Endothelial cell of umbilical vein (primary cell): ENCODE measurements at regions not wholly inside any gene's neighbourhood (a gene's known extent, or its start where the extent isn't known, plus 50 kb on each side); places are given as distances from the start of the nearest gene placed in this dataset.

Experiments used
- BruUV-seq: library from RNA; stranded (reverse); fragments of 400-500 nt; replicated peaks from 2 replicates; lab custom pipeline; 2021; lab: Mats Ljungman, UMichigan
- CTCF ChIA-PET: fragments of 300-600, 350-600 bp; sonication (Branson Sonifier 250); formaldehyde crosslinking; loops from one replicate; lab custom pipeline; 2021; ENCODE audit warnings: antibody characterized with exemption, inconsistent platforms; lab: Charles Lee
- POLR2A ChIA-PET: fragments of 300-600, 350-600 bp; sonication (Branson Sonifier 250); formaldehyde crosslinking; loops from one replicate; lab custom pipeline; 2021; ENCODE audit warnings: antibody characterized with exemption, inconsistent platforms; lab: Charles Lee
- DNase-seq: peaks from one replicate; pipeline ENCODE4 v3.0.0-alpha.2; 2011; ENCODE audit warnings: low read depth, low spot score
- FAIRE-seq: peaks from 2 replicates; lab custom pipeline; 2011; peaks lifted over from hg19 to GRCh38; lab: Jason Lieb, UNC
- H2AFZ ChIP-seq: 2 replicates; pipeline ENCODE4 v1.6.0; 2012; ENCODE audit warnings: low read depth, low read length, control low read depth, inconsistent platforms
- H3K27ac ChIP-seq: 2 replicates; pipeline ENCODE4 v1.5.1; 2011; ENCODE audit warnings: low read depth, mild to moderate bottlenecking, control low read depth, low read length, moderate library complexity; ENCODE audit not compliant: insufficient read depth
- H3K27me3 ChIP-seq, 2 experiments: 2 replicates each; pipeline versions ENCODE4 v1.6.0 to v1.6.1; 2011; ENCODE audit warnings: low read length in 2 of 2, mixed read lengths in 1 of 2; ENCODE audit not compliant: control insufficient read depth in 2 of 2, insufficient read depth in 2 of 2
- H3K36me3 ChIP-seq, 2 experiments: 2 replicates in 1 of 2; 3 replicates in 1 of 2; pipeline ENCODE4 v1.5.1; 2011; ENCODE audit warnings: low read length in 2 of 2, mild to moderate bottlenecking in 1 of 2, moderate library complexity in 1 of 2; ENCODE audit not compliant: control insufficient read depth in 2 of 2, insufficient read depth in 2 of 2; ENCODE audit errors: extremely low read depth in 1 of 2
- H3K4me1 ChIP-seq: 3 replicates; pipeline ENCODE4 v1.5.1; 2011; ENCODE audit warnings: mild to moderate bottlenecking, low read length; ENCODE audit not compliant: control insufficient read depth, insufficient read depth; ENCODE audit errors: extremely low read depth
- H3K4me2 ChIP-seq: 2 replicates; pipeline ENCODE4 v1.6.1; 2011; ENCODE audit warnings: low read length, control low read depth, mixed read lengths; ENCODE audit not compliant: insufficient read depth
- H3K4me3 ChIP-seq, 3 experiments: fragments of 200-600 bp in 1 of 3; sonication (generic), shearing (Covaris generic) in 1 of 3; replicated peaks in 1 of 3; 2 replicates each; pipeline ENCODE4 v1.5.1; 2011 to 2016; ENCODE audit warnings: control low read depth in 3 of 3, low read length in 3 of 3, mild to moderate bottlenecking in 2 of 3, inconsistent platforms in 1 of 3, low read depth in 1 of 3, moderate library complexity in 1 of 3; ENCODE audit not compliant: insufficient read depth in 1 of 3
- H3K79me2 ChIP-seq: 2 replicates; pipeline ENCODE4 v1.6.0; 2012; ENCODE audit warnings: low read length, inconsistent platforms; ENCODE audit not compliant: control insufficient read depth, insufficient read depth
- H3K9ac ChIP-seq: replicated peaks from 2 replicates; pipeline ENCODE3; 2011; ENCODE audit warnings: low read length, control low read depth; ENCODE audit not compliant: insufficient read depth; ENCODE audit errors: extremely low read depth
- H3K9me1 ChIP-seq: replicated peaks from 3 replicates; pipeline ENCODE4 v1.6.0; 2011; ENCODE audit warnings: mild to moderate bottlenecking, low read length; ENCODE audit not compliant: control insufficient read depth, insufficient read depth; ENCODE audit errors: extremely low read depth
- H3K9me3 ChIP-seq: replicated peaks from 2 replicates; pipeline ENCODE4 v1.5.1; 2012; ENCODE audit warnings: low read length, inconsistent platforms; ENCODE audit not compliant: control insufficient read depth, insufficient read depth
- H4K20me1 ChIP-seq: replicated peaks from 2 replicates; pipeline ENCODE3; 2011; ENCODE audit warnings: mild to moderate bottlenecking, low read length; ENCODE audit not compliant: control insufficient read depth, insufficient read depth; ENCODE audit errors: extremely low read depth
- EZH2 ChIP-seq: IDR thresholded peaks from 2 replicates; pipeline ENCODE4 v1.6.1; 2012; ENCODE audit warnings: borderline replicate concordance, low read depth, mild to moderate bottlenecking, moderate library complexity, low read length, inconsistent platforms; ENCODE audit not compliant: severe bottlenecking
- FOS ChIP-seq: IDR thresholded peaks from 2 replicates; pipeline ENCODE4 v1.6.1; 2011; ENCODE audit warnings: mild to moderate bottlenecking, low read length, moderate library complexity, borderline replicate concordance; ENCODE audit not compliant: insufficient read depth
- GATA2 ChIP-seq: IDR thresholded peaks from 2 replicates; pipeline ENCODE4 v1.7.0; 2011; ENCODE audit warnings: low read depth, mild to moderate bottlenecking, moderate library complexity, mixed read lengths, low read length; ENCODE audit not compliant: insufficient read length, insufficient read depth
- JUN ChIP-seq: IDR thresholded peaks from 2 replicates; pipeline ENCODE4 v1.6.1; 2011; ENCODE audit warnings: borderline replicate concordance, low read depth; ENCODE audit not compliant: insufficient read length, insufficient read depth
- MYC ChIP-seq: IDR thresholded peaks from one replicate; pipeline ENCODE4 v1.6.1; 2011; ENCODE audit warnings: mild to moderate bottlenecking, low read depth, low read length
- POLR2A ChIP-seq: IDR thresholded peaks from 2 replicates; pipeline ENCODE4 v1.6.1; 2012; ENCODE audit warnings: low read depth, mild to moderate bottlenecking, control low read depth, low read length
- POLR2AphosphoS5 ChIP-seq: IDR thresholded peaks from 2 replicates; pipeline ENCODE4 v1.6.1; 2012; ENCODE audit warnings: low read depth, mild to moderate bottlenecking, control low read depth, low read length, moderate library complexity; ENCODE audit not compliant: insufficient read depth
- dilution Hi-C: fragments of 300-500 bp; cut with MboI; formaldehyde crosslinking; loops from one replicate; pipeline ENCODE4 v1.15.0; 2019; ENCODE audit warnings: low sequenced_read_pairs; ENCODE audit not compliant: extremely low pct_ligation_motif_present
- intact Hi-C: fragments of 100-400 bp; cut with micrococcal nuclease; formaldehyde crosslinking; loops from one replicate; pipeline ENCODE4 v1.10.0; 2022
- TF ChIP-seq, protein P1 (sequence below), 2 donors: IDR thresholded peaks; 1 replicate in 1 of 2; 2 replicates in 1 of 2; pipeline ENCODE4 v1.5.1; 2011; ENCODE audit warnings: low read length in 2 of 2, mild to moderate bottlenecking in 2 of 2, moderate library complexity in 2 of 2, control low read depth in 1 of 2, inconsistent platforms in 1 of 2, low read depth in 1 of 2; ENCODE audit not compliant: insufficient read depth in 1 of 2; ENCODE audit errors: extremely low read depth in 1 of 2
- TF ChIP-seq, protein P2 (sequence below): IDR thresholded peaks from 2 replicates; pipeline ENCODE4 v1.6.1; 2011; ENCODE audit not compliant: insufficient read depth, insufficient read length

DNA sequence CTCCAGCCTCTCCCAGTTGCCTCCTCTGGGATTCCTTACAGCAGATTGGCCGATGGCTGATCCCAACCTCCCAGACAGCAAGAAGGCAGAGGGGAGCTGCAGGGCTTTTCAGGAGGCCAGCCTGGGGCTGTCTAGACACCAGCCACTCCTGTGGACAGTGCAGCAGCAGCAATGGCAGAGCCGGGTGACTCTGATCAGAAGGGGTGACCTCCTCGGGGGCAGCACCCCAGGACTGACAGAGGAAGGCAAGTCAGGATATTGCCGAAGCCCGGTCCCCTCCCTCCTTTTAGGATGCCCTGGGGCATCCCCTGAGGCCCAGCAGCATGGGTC lies 84.5 kb downstream of the INHBB start:
- H3K4me1 ChIP-seq, result no peaks in the 10 kb centered on the region
- H4K20me1 ChIP-seq, result no peaks in the 10 kb centered on the region
- peaks cover 0 to 8% of the 10 kb centered on the region in 2 experiments for H3K27me3 ChIP-seq
- intact Hi-C loops, result no loop called here
- TF ChIP-seq GATA2 (no peak), POLR2AphosphoS5 (no peak), POLR2A (no peak)
- no peak overlapping the region for H2AFZ ChIP-seq
- no peaks in the 10 kb centered on the region for H3K9me1 ChIP-seq
- no peaks in the 10 kb centered on the region for H3K9me3 ChIP-seq
- ChIA-PET POLR2A (no interaction called here), CTCF (no interaction called here)
- BruUV-seq, result no TSS peak
- DNase-seq, result no peak
- H3K4me2 ChIP-seq, result no peak overlapping the region
- dilution Hi-C loops, result no loop called here
- no peaks in the 10 kb centered on the region for H3K36me3 ChIP-seq
- H3K27ac ChIP-seq, result no peak overlapping the region
- H3K4me3 ChIP-seq, result no peak overlapping the region
- no peak overlapping the region for H3K9ac ChIP-seq
- no peak for FAIRE-seq
- no peaks in the 10 kb centered on the region for H3K79me2 ChIP-seq

DNA sequence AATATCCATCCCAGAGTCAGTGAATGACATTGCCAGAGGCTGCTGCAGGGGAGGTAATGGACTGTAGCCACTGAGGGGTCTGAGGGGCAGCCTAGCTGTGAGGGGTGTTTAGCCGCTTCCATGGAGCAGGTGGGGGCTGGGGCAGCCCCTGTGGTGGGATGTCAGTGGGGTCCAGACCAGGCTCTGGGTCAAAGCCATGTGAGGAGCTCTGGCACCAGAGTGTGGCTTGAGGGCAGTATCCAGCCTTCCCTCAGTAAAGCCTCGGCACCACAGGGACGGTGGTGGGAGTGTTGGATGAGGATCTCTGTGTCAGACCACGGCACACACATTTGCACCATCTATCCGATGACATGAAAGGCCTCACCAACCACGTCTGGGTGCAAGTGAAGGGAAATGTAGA lies 85.0 kb downstream of the INHBB start:
- Histone ChIP-seq H3K36me3 (no peaks in the 10 kb centered on the region), H3K9me3 (no peaks in the 10 kb centered on the region), H3K4me3 (no peak overlapping the region), H3K9ac (no peak overlapping the region), H3K79me2 (no peaks in the 10 kb centered on the region), H3K4me1 (no peaks in the 10 kb centered on the region), H3K27ac (no peak overlapping the region), H3K4me2 (no peak overlapping the region), H3K27me3 (peaks cover 0 to 11% of the 10 kb centered on the region in 2 experiments), H3K9me1 (no peaks in the 10 kb centered on the region), H2AFZ (no peak overlapping the region), H4K20me1 (no peaks in the 10 kb centered on the region)
- BruUV-seq, result no TSS peak
- TF ChIP-seq MYC (no peak), POLR2AphosphoS5 (no peak), POLR2A (no peak), JUN (no peak), GATA2 (no peak), FOS (no peak), EZH2 (no peak)
- TF ChIP-seq, protein P1, sequence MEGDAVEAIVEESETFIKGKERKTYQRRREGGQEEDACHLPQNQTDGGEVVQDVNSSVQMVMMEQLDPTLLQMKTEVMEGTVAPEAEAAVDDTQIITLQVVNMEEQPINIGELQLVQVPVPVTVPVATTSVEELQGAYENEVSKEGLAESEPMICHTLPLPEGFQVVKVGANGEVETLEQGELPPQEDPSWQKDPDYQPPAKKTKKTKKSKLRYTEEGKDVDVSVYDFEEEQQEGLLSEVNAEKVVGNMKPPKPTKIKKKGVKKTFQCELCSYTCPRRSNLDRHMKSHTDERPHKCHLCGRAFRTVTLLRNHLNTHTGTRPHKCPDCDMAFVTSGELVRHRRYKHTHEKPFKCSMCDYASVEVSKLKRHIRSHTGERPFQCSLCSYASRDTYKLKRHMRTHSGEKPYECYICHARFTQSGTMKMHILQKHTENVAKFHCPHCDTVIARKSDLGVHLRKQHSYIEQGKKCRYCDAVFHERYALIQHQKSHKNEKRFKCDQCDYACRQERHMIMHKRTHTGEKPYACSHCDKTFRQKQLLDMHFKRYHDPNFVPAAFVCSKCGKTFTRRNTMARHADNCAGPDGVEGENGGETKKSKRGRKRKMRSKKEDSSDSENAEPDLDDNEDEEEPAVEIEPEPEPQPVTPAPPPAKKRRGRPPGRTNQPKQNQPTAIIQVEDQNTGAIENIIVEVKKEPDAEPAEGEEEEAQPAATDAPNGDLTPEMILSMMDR (IDR thresholded peaks at IDR 0.05; ENCODE audit: extremely low read depth in 1 of 2, insufficient read depth in 1 of 2, low read depth in 1 of 2, low read length in 2 of 2), result no peak
- TF ChIP-seq, protein P2, sequence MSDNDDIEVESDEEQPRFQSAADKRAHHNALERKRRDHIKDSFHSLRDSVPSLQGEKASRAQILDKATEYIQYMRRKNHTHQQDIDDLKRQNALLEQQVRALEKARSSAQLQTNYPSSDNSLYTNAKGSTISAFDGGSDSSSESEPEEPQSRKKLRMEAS, result no peak
- intact Hi-C loops, result no loop called here
- dilution Hi-C loops, result no loop called here
- CTCF ChIA-PET, result no interaction called here
- DNase-seq (no peak), FAIRE-seq (no peak)
- POLR2A ChIA-PET, result no interaction called here
